Left kidney (tissue), 1 donor: ENCODE measurements at regions not wholly inside any gene's neighbourhood (a gene's known extent, or its start where the extent isn't known, plus 50 kb on each side); places are given as distances from the start of the nearest gene placed in this dataset.
"Not testable (repeated sequence)": the region's sequence is repeated elsewhere in the genome, so short reads cannot be mapped to it uniquely, and the experiment has no call there.

Experiments used
- DNase-seq: peaks from one replicate; pipeline ENCODE4 v3.0.0-alpha.2; 2013

GRCh38 chr14:54256156-54256555 is 140.7 kb upstream of the CDKN3 start:
- no peak for DNase-seq

GRCh38 chr14:54257424-54257823 is 139.4 kb upstream of the CDKN3 start:
- no peak for DNase-seq

GRCh38 chr14:54258382-54258781 is 138.4 kb upstream of the CDKN3 start:
- DNase-seq, result no peak

- DNase-seq, result no peak
These were observed 137.0 kb upstream of the CDKN3 start for GRCh38 chr14:54259821-54260220.

GRCh38 chr14:54261283-54261682 is 135.5 kb upstream of the CDKN3 start:
- no peak for DNase-seq

- not testable (repeated sequence) for DNase-seq
These were observed 130.2 kb upstream of the CDKN3 start for GRCh38 chr14:54266616-54267015.

GRCh38 chr14:54267172-54267571 is 129.6 kb upstream of the CDKN3 start:
- no peak for DNase-seq

- DNase-seq, result no peak
These were observed 120.6 kb upstream of the CDKN3 start for GRCh38 chr14:54275997-54276725.

- DNase-seq, result no peak
These were observed 118.7 kb upstream of the CDKN3 start for GRCh38 chr14:54278087-54278486.

GRCh38 chr14:54278665-54279295 is 118.0 kb upstream of the CDKN3 start:
- DNase-seq, result no peak

- no peak for DNase-seq
These were observed 114.0 kb upstream of the CDKN3 start for GRCh38 chr14:54282849-54283248.

GRCh38 chr14:54285030-54285429 is 111.8 kb upstream of the CDKN3 start:
- DNase-seq, result no peak

GRCh38 chr14:54291491-54292191 is 105.2 kb upstream of the CDKN3 start:
- DNase-seq, result no peak

- no peak for DNase-seq
These were observed 102.0 kb upstream of the CDKN3 start for GRCh38 chr14:54294802-54295201.

- DNase-seq, result no peak
These were observed 97.1 kb upstream of the CDKN3 start for GRCh38 chr14:54299410-54300363.

GRCh38 chr14:54300881-54301280 is 95.9 kb upstream of the CDKN3 start:
- DNase-seq, result no peak

GRCh38 chr14:54301359-54301758 is 95.4 kb upstream of the CDKN3 start:
- DNase-seq, result no peak

GRCh38 chr14:54306806-54307205 is 90.0 kb upstream of the CDKN3 start:
- no peak for DNase-seq

- no peak for DNase-seq
These were observed 87.2 kb upstream of the CDKN3 start for GRCh38 chr14:54309615-54310014.

- no peak for DNase-seq
These were observed 86.5 kb upstream of the CDKN3 start for GRCh38 chr14:54310151-54310850.

GRCh38 chr14:54310851-54311228 is 86.0 kb upstream of the CDKN3 start:
- no peak for DNase-seq
